H1 (cell line): ENCODE measurements at regions not wholly inside any gene's neighbourhood (a gene's known extent, or its start where the extent isn't known, plus 50 kb on each side); places are given as distances from the start of the nearest gene placed in this dataset.

Experiments used
- CTCF ChIA-PET: fragments of 300-600 bp; sonication (Branson Sonifier 250); formaldehyde crosslinking; loops from one replicate; lab custom pipeline; 2021; ENCODE audit not compliant: partially characterized antibody; lab: Charles Lee
- POLR2A ChIA-PET: fragments of 300-600 bp; sonication (Branson Sonifier 250); formaldehyde crosslinking; loops from one replicate; lab custom pipeline; 2021; ENCODE audit warnings: inconsistent platforms; ENCODE audit not compliant: partially characterized antibody; lab: Charles Lee
- DNase-seq, 2 experiments: peaks; one replicate each; pipeline versions ENCODE4 v3.0.0 to v3.0.0-alpha.2; 2010 to 2022; ENCODE audit warnings: low spot score in 2 of 2, low read depth in 1 of 2, mixed read lengths in 1 of 2
- FAIRE-seq: peaks from 2 replicates; lab custom pipeline; 2011; peaks lifted over from hg19 to GRCh38; lab: Jason Lieb, UNC
- H2AFZ ChIP-seq: 2 replicates; pipeline ENCODE4 v1.8.1; 2012; ENCODE audit warnings: low read length, inconsistent platforms
- H2AK5ac ChIP-seq: 2 replicates; pipeline ENCODE4 v1.6.1; 2013; ENCODE audit warnings: low read depth, low read length
- H2BK120ac ChIP-seq: replicated peaks from 2 replicates; pipeline ENCODE3; 2013; ENCODE audit warnings: low read depth, low read length, inconsistent platforms
- H2BK12ac ChIP-seq: 2 replicates; pipeline ENCODE4 v1.6.1; 2013; ENCODE audit warnings: low read depth, low read length
- H2BK15ac ChIP-seq: 2 replicates; pipeline ENCODE4 v1.6.1; 2013; ENCODE audit warnings: low read length
- H2BK20ac ChIP-seq: 2 replicates; pipeline ENCODE4 v1.6.1; 2013; ENCODE audit warnings: low read length
- H2BK5ac ChIP-seq: 2 replicates; pipeline ENCODE4 v1.6.1; 2013; ENCODE audit warnings: low read depth, low read length
- H3K14ac ChIP-seq: 2 replicates; pipeline ENCODE4 v1.6.1; 2013; ENCODE audit warnings: inconsistent platforms; ENCODE audit not compliant: insufficient read length
- H3K18ac ChIP-seq: 2 replicates; pipeline ENCODE4 v1.6.1; 2013; ENCODE audit warnings: low read length; ENCODE audit errors: extremely low read depth
- H3K23ac ChIP-seq: 2 replicates; pipeline ENCODE4 v1.6.1; 2013; ENCODE audit warnings: inconsistent platforms; ENCODE audit not compliant: insufficient read length
- H3K23me2 ChIP-seq: 2 replicates; pipeline ENCODE4 v1.6.1; 2013; ENCODE audit warnings: low read depth, low read length
- H3K27ac ChIP-seq: 2 replicates; pipeline ENCODE4 v1.6.1; 2011; ENCODE audit warnings: low read depth, low read length, inconsistent platforms
- H3K27me3 ChIP-seq, 4 experiments: replicated peaks in 1 of 4; 1 replicate in 1 of 4; 2 replicates in 3 of 4; pipeline versions ENCODE4 v1.6.1 to v1.8.1; 2011 to 2013; ENCODE audit warnings: low read length in 3 of 4, mild to moderate bottlenecking in 3 of 4, inconsistent platforms in 2 of 4, mixed read lengths in 2 of 4, moderate library complexity in 1 of 4; ENCODE audit not compliant: control insufficient read depth in 3 of 4, insufficient read depth in 3 of 4; ENCODE audit errors: extremely low read depth in 1 of 4
- H3K36me3 ChIP-seq, 4 experiments: 2 replicates each; pipeline versions ENCODE4 v1.6.1 to v1.8.1; 2011 to 2013; ENCODE audit warnings: mild to moderate bottlenecking in 4 of 4, low read length in 3 of 4, moderate library complexity in 2 of 4, control low read depth in 1 of 4, inconsistent platforms in 1 of 4; ENCODE audit not compliant: insufficient read depth in 4 of 4, control insufficient read depth in 2 of 4
- H3K4ac ChIP-seq: replicated peaks from 2 replicates; pipeline ENCODE3; 2013; ENCODE audit warnings: low read length, low read depth, mixed read lengths, inconsistent platforms; ENCODE audit not compliant: insufficient read length
- H3K4me1 ChIP-seq, 4 experiments: replicated peaks in 1 of 4; 1 replicate in 1 of 4; 2 replicates in 3 of 4; pipeline versions ENCODE4 v1.6.1 to v1.8.1; 2011 to 2013; ENCODE audit warnings: low read length in 3 of 4, inconsistent platforms in 2 of 4, mixed read lengths in 1 of 4; ENCODE audit not compliant: insufficient read depth in 4 of 4, control insufficient read depth in 3 of 4
- H3K4me2 ChIP-seq, 2 experiments: 2 replicates each; pipeline versions ENCODE4 v1.6.1 to v1.8.1; 2011 to 2013; ENCODE audit warnings: low read depth in 2 of 2, low read length in 2 of 2, control low read depth in 1 of 2, inconsistent platforms in 1 of 2, mild to moderate bottlenecking in 1 of 2; ENCODE audit not compliant: insufficient read depth in 1 of 2
- H3K4me3 ChIP-seq, 4 experiments: fragments of 200-600, 300-600 bp in 1 of 4; sonication (generic), shearing (Covaris generic), sonication (Bioruptor Twin) in 1 of 4; 2 replicates each; pipeline versions ENCODE4 v1.5.1 to v1.8.1; 2011 to 2016; ENCODE audit warnings: low read length in 4 of 4, low read depth in 3 of 4, control low read depth in 2 of 4, inconsistent platforms in 2 of 4, mild to moderate bottlenecking in 2 of 4, mixed read lengths in 1 of 4, moderate library complexity in 1 of 4; ENCODE audit not compliant: insufficient read depth in 2 of 4; ENCODE audit errors: extremely low read depth in 1 of 4
- H3K56ac ChIP-seq: replicated peaks from 2 replicates; pipeline ENCODE3; 2013; ENCODE audit warnings: low read depth, mild to moderate bottlenecking, mixed read lengths, low read length, inconsistent platforms; ENCODE audit not compliant: insufficient read length
- H3K79me1 ChIP-seq: 2 replicates; pipeline ENCODE4 v1.6.1; 2013; ENCODE audit warnings: low read depth, low read length, control low read depth
- H3K79me2 ChIP-seq, 2 experiments: 2 replicates each; pipeline versions ENCODE4 v1.6.1 to v1.8.1; 2012 to 2013; ENCODE audit warnings: low read length in 2 of 2, mild to moderate bottlenecking in 2 of 2, inconsistent platforms in 1 of 2; ENCODE audit not compliant: insufficient read depth in 2 of 2, control insufficient read depth in 1 of 2
- H3K9ac ChIP-seq, 4 experiments: replicated peaks in 1 of 4; 1 replicate in 1 of 4; 2 replicates in 3 of 4; pipeline versions ENCODE4 v1.6.1 to v1.8.1; 2011 to 2013; ENCODE audit warnings: low read depth in 3 of 4, low read length in 3 of 4, control low read depth in 2 of 4, mild to moderate bottlenecking in 2 of 4, moderate library complexity in 2 of 4, inconsistent platforms in 1 of 4; ENCODE audit errors: extremely low read depth in 1 of 4
- H3K9me3 ChIP-seq, 2 experiments: 2 replicates each; pipeline versions ENCODE4 v1.6.1 to v1.8.1; 2012 to 2013; ENCODE audit warnings: mild to moderate bottlenecking in 2 of 2, moderate library complexity in 2 of 2, control low read depth in 1 of 2, inconsistent platforms in 1 of 2, low read depth in 1 of 2, low read length in 1 of 2, mixed read lengths in 1 of 2; ENCODE audit not compliant: insufficient read depth in 2 of 2
- H4K20me1 ChIP-seq, 2 experiments: replicated peaks in 1 of 2; 2 replicates each; pipeline versions ENCODE3 to v1.8.1; 2011 to 2013; ENCODE audit warnings: inconsistent platforms in 2 of 2, low read length in 2 of 2, mild to moderate bottlenecking in 1 of 2; ENCODE audit not compliant: insufficient read depth in 2 of 2, control insufficient read depth in 1 of 2
- H4K5ac ChIP-seq: 2 replicates; pipeline ENCODE4 v1.6.1; 2013; ENCODE audit warnings: low read length, low read depth, mixed read lengths, inconsistent platforms; ENCODE audit not compliant: insufficient read length
- H4K8ac ChIP-seq: 2 replicates; pipeline ENCODE4 v1.8.0; 2013; ENCODE audit warnings: mild to moderate bottlenecking, moderate library complexity, low read length, inconsistent platforms; ENCODE audit not compliant: insufficient read depth; ENCODE audit errors: extremely low read depth
- H4K91ac ChIP-seq: replicated peaks from 2 replicates; pipeline ENCODE3; 2013; ENCODE audit warnings: low read length, mixed read lengths, inconsistent platforms; ENCODE audit not compliant: insufficient read length
- BCL11A ChIP-seq, 2 experiments: IDR thresholded peaks; one replicate each; pipeline ENCODE4 v1.6.1; 2011; ENCODE audit warnings: low read depth in 2 of 2, low read length in 2 of 2, mild to moderate bottlenecking in 2 of 2
- CHD2 ChIP-seq: IDR thresholded peaks from 2 replicates; pipeline ENCODE4 v1.6.1; 2012; ENCODE audit warnings: low read length, improper control_type of control experiment
- FOSL1 ChIP-seq: IDR thresholded peaks from 2 replicates; pipeline ENCODE4 v1.6.1; 2011; ENCODE audit warnings: mild to moderate bottlenecking, low read depth, low read length, moderate library complexity; ENCODE audit not compliant: insufficient read depth
- KDM1A ChIP-seq: fragments of 200-600, 300-600 bp; sonication (generic); IDR thresholded peaks from 2 replicates; pipeline ENCODE4 v1.7.1; 2016; ENCODE audit warnings: mild to moderate bottlenecking, low read length, borderline replicate concordance
- RBBP5 ChIP-seq: IDR thresholded peaks from 2 replicates; pipeline ENCODE4 v1.7.1; 2012; ENCODE audit warnings: low read depth, mild to moderate bottlenecking, inconsistent platforms, low read length, moderate library complexity, borderline replicate concordance
- SRF ChIP-seq: IDR thresholded peaks from 2 replicates; pipeline ENCODE4 v1.6.1; 2011; ENCODE audit warnings: mild to moderate bottlenecking, low read depth, low read length, moderate library complexity
- SUZ12 ChIP-seq: fragments of 200-600 bp; sonication (generic); IDR thresholded peaks from 2 replicates; pipeline ENCODE4 v1.6.1; 2012; ENCODE audit warnings: mild to moderate bottlenecking, inconsistent platforms, low read length, moderate library complexity, mixed read lengths
- whole genome bisulfite sequencing, 2 experiments: shearing (Covaris generic) in 1 of 2; methylation state at CpG; one replicate each; pipeline versions ENCODE4 v1.1.6 to v1.1.7; 2013 to 2015; ENCODE audit warnings: low lambda C conversion rate in 2 of 2, mixed read lengths in 2 of 2, inconsistent platforms in 1 of 2, low coverage in 1 of 2, missing lambda C conversion rate in 1 of 2; ENCODE audit not compliant: insufficient replicate concordance in 2 of 2, insufficient coverage in 1 of 2, insufficient read length in 1 of 2; ENCODE audit errors: extremely low coverage in 1 of 2, missing lambda C conversion rate in 1 of 2; 5-methylcytosine and 5-hydroxymethylcytosine counted together

DNA sequence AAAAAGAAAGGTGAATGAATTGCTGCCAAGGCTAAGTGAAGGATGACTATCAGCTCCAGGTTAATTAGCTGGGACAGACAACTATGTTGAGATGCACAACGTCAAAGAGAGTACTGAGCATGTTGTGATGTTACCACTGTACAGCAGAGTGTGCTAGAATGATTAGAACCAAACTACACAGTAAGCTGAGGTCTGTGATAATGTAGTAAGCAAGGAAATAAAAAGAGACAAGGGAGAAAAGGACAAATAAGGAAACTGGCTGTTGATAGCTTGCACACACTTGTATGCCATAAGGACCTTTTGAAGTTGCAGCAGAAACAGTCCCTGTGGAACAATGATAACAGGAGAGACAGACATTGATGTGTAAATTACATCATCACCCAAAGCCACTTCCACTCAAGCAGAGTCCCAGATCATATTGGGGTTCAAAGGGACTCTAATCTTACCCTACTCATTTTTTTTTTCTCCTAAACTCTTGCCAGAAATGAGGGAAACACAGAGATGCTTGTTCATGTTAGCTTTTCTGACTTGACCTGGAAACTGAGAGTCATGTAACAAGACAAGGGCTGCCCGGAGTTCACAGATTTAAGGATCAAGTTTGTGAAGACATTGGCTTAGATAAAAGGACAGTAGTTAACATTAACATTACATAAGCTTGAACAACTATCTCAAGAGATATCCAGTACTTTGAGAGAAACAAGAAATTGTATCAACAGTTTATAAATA lies 189.9 kb downstream of the CENPW start:
- H3K4me1 ChIP-seq = peaks cover 1 to 5% (median 3%) of the 10 kb centered on the region in 4 experiments; a peak in 4 of 7 replicates
- H3K4me2 ChIP-seq = no peak overlapping the region
- H3K4me3 ChIP-seq = no peak overlapping the region
- TF ChIP-seq RBBP5 (no peak), FOSL1 (no peak), SRF (no peak), SUZ12 (no peak), BCL11A (IDR thresholded peaks at IDR 0.05; ENCODE audit: low read depth in 2 of 2, low read length in 2 of 2) (no peak), KDM1A (no peak), CHD2 (no peak)
- TF ChIP-seq, all 59 proteins: peak for 0
- Histone ChIP-seq H3K56ac (no peak overlapping the region), H3K9ac (no peak overlapping the region), H3K27me3 (no peaks in the 10 kb centered on the region), H4K20me1 (no peaks in the 10 kb centered on the region), H2BK12ac (no peak overlapping the region), H3K23me2 (no peaks in the 10 kb centered on the region; the same call in 1 of the 2 replicates), H3K18ac (no peak overlapping the region), H3K79me1 (no peaks in the 10 kb centered on the region), H2AK5ac (no peak overlapping the region), H3K14ac (no peak overlapping the region), H3K9me3 (no peaks in the 10 kb centered on the region), H2BK20ac (no peak overlapping the region), H4K5ac (no peak overlapping the region), H3K4ac (no peak overlapping the region), H2BK120ac (no peak overlapping the region), H2BK5ac (no peak overlapping the region), H3K36me3 (no peaks in the 10 kb centered on the region), H2AFZ (no peak overlapping the region), H4K91ac (no peak overlapping the region), H4K8ac (no peak overlapping the region), H2BK15ac (no peak overlapping the region), H3K23ac (no peak overlapping the region), H3K79me2 (no peaks in the 10 kb centered on the region), H3K27ac (no peak overlapping the region)
- ChIA-PET POLR2A (no interaction called here), CTCF (interaction anchor here (0.6 to 1.5 kb wide), 4 partner anchors 20 to 363 kb away, joined by 3 to 6 read pairs (median 4); no protein-coding TSS in a partner anchor)
- DNase-seq (no peak), FAIRE-seq (no peak)
- WGBS, 2 experiments = 88% methylated on average over 2 of the region's 2 CpGs; no CpG with 5 or more reads in 1 of the 2 experiments
